HG03521 (cell line): ENCODE measurements at regions not wholly inside any gene's neighbourhood (a gene's known extent, or its start where the extent isn't known, plus 50 kb on each side); places are given as distances from the start of the nearest gene placed in this dataset.
A peak's percentile ranks its signal among the peaks of the same experiment; 100 is the strongest.
"Not testable (repeated sequence)": the region's sequence is repeated elsewhere in the genome, so short reads cannot be mapped to it uniquely, and the experiment has no call there.

Experiments used
- ATAC-seq: cut with Tn5 transposase; IDR thresholded peaks from one replicate; pipeline ENCODE4 v1.9.1; 2021; ENCODE audit warnings: mild to moderate bottlenecking, moderate library complexity; ENCODE audit not compliant: unreplicated experiment

- no peak for ATAC-seq
Observed at GRCh38 chr5:96320797-96321196, 112.3 kb downstream of the PCSK1 start.

- not testable (repeated sequence) for ATAC-seq
Observed at GRCh38 chr5:96319981-96320739, 112.9 kb downstream of the PCSK1 start.

- ATAC-seq: no peak
Observed at GRCh38 chr5:96318569-96319110, 114.4 kb downstream of the PCSK1 start.

- no peak for ATAC-seq
Observed at GRCh38 chr5:96317945-96318344, 115.1 kb downstream of the PCSK1 start.

- no peak for ATAC-seq
Observed at GRCh38 chr5:96316487-96316886, 116.6 kb downstream of the PCSK1 start.

GRCh38 chr5:96316017-96316416 lies 117.0 kb downstream of the PCSK1 start:
- no peak for ATAC-seq

- ATAC-seq: peak; percentile 59
Observed at GRCh38 chr5:96315431-96315830, 117.6 kb downstream of the PCSK1 start.

- no peak for ATAC-seq
Observed at GRCh38 chr5:96312383-96312782, 120.7 kb downstream of the PCSK1 start.

GRCh38 chr5:96307047-96307446 lies 126.0 kb downstream of the PCSK1 start:
- ATAC-seq: not testable (repeated sequence)

GRCh38 chr5:96302174-96302738 lies 130.8 kb downstream of the PCSK1 start:
- no peak for ATAC-seq

- ATAC-seq: no peak
Observed at GRCh38 chr5:96300976-96301375, 132.1 kb downstream of the PCSK1 start.

GRCh38 chr5:96297867-96298266 lies 135.2 kb downstream of the PCSK1 start:
- no peak for ATAC-seq

- no peak for ATAC-seq
Observed at GRCh38 chr5:96297290-96297689, 135.8 kb downstream of the PCSK1 start.

- no peak for ATAC-seq
Observed at GRCh38 chr5:96294884-96295202, 138.2 kb downstream of the PCSK1 start.

- no peak for ATAC-seq
Observed at GRCh38 chr5:96293966-96294883, 138.8 kb downstream of the PCSK1 start.

- ATAC-seq: no peak
Observed at GRCh38 chr5:96292582-96293247, 140.3 kb downstream of the PCSK1 start.

GRCh38 chr5:96289287-96289686 lies 143.8 kb downstream of the PCSK1 start:
- not testable (repeated sequence) for ATAC-seq

- ATAC-seq: no peak
Observed at GRCh38 chr5:96288845-96289185, 144.2 kb downstream of the PCSK1 start.

- ATAC-seq: no peak
Observed at GRCh38 chr5:96288166-96288844, 144.7 kb downstream of the PCSK1 start.

- no peak for ATAC-seq
Observed at GRCh38 chr5:96287136-96287535, 145.9 kb downstream of the PCSK1 start.
